HCT116 (cell line): ENCODE measurements at regions not wholly inside any gene's neighbourhood (a gene's known extent, or its start where the extent isn't known, plus 50 kb on each side); places are given as distances from the start of the nearest gene placed in this dataset.

ENCODE experiments used
- ATAC-seq: fragments of 200-7000 bp; cut with Tn5 transposase; 2 replicates; pipeline ENCODE4 v1.9.1; 2020; ENCODE audit warnings: mild to moderate bottlenecking, moderate library complexity
- BruUV-seq: library from RNA; stranded (reverse); fragments of 400-500 nt; replicated peaks from 2 replicates; lab custom pipeline; 2021; lab: Mats Ljungman, UMichigan
- CTCF ChIA-PET: fragments of 300-600 bp; sonication (Branson Sonifier 250); formaldehyde crosslinking; loops from one replicate; lab custom pipeline; 2021; ENCODE audit warnings: antibody characterized with exemption; lab: Charles Lee
- POLR2A ChIA-PET: fragments of 300-600, 350-600 bp; sonication (Branson Sonifier 250); formaldehyde crosslinking; loops from one replicate; lab custom pipeline; 2021; ENCODE audit warnings: antibody characterized with exemption; lab: Charles Lee
- RAD21 ChIA-PET, 2 experiments: fragments of 300-600 bp; sonication (Branson Sonifier 250); formaldehyde crosslinking; loops; one replicate each; lab custom pipeline; 2023; ENCODE audit warnings: low total read pairs in 2 of 2; ENCODE audit not compliant: uncharacterized antibody in 2 of 2, unreplicated experiment in 2 of 2, low non-redundant PET in 1 of 2; lab: Charles Lee
- DNase-seq: peaks from one replicate; pipeline ENCODE4 v3.0.0-alpha.2; 2010; ENCODE audit warnings: low read depth, low spot score
- H2AFZ ChIP-seq: fragments of 200-600 bp; shearing (Covaris generic), sonication (generic); 2 replicates; pipeline ENCODE4 v1.6.1; 2017; ENCODE audit warnings: low read depth, mixed run types, mixed read lengths, antibody characterized with exemption, low read length; ENCODE audit not compliant: poor library complexity, severe bottlenecking
- H3K27ac ChIP-seq: 2 replicates; pipeline ENCODE4 v1.5.1; 2012; ENCODE audit warnings: low read depth, low read length
- H3K27me3 ChIP-seq: fragments of 200-600 bp; sonication (generic); 2 replicates; pipeline ENCODE4 v1.6.1; 2016; ENCODE audit warnings: mixed run types, low read length, mixed read lengths; ENCODE audit not compliant: insufficient read depth
- H3K36me3 ChIP-seq, 2 experiments: fragments of 200-500 bp in 1 of 2; fragments of 200-600 bp in 1 of 2; sonication (Bioruptor generic) in 1 of 2; sonication (generic) in 1 of 2; 2 replicates each; pipeline versions ENCODE4 v1.5.1 to v1.6.1; 2014 to 2016; ENCODE audit warnings: low read length in 2 of 2, inconsistent platforms in 1 of 2, mixed read lengths in 1 of 2, mixed run types in 1 of 2; ENCODE audit not compliant: insufficient read depth in 2 of 2, control insufficient read depth in 1 of 2
- H3K4me1 ChIP-seq, 2 experiments: fragments of 200-600 bp in 1 of 2; sonication (generic) in 1 of 2; 2 replicates each; pipeline versions ENCODE4 v1.5.1 to v1.6.1; 2012 to 2017; ENCODE audit warnings: low read length in 2 of 2, inconsistent platforms in 1 of 2, mild to moderate bottlenecking in 1 of 2, mixed read lengths in 1 of 2, mixed run types in 1 of 2, moderate library complexity in 1 of 2; ENCODE audit not compliant: insufficient read depth in 2 of 2, control insufficient read depth in 1 of 2
- H3K4me2 ChIP-seq: fragments of 200-600 bp; sonication (generic); 2 replicates; pipeline ENCODE4 v1.6.1; 2017; ENCODE audit warnings: mixed run types, low read length, mixed read lengths
- H3K4me3 ChIP-seq, 2 experiments: fragments of 200-600 bp in 1 of 2; sonication (generic) in 1 of 2; replicated peaks in 1 of 2; 2 replicates each; pipeline ENCODE4 v1.5.1; 2011 to 2016; ENCODE audit warnings: low read length in 2 of 2, control low read depth in 1 of 2, low read depth in 1 of 2, mild to moderate bottlenecking in 1 of 2, mixed read lengths in 1 of 2, mixed run types in 1 of 2
- H3K79me2 ChIP-seq: fragments of 200-600 bp; sonication (generic); 2 replicates; pipeline ENCODE4 v1.6.1; 2017; ENCODE audit warnings: mild to moderate bottlenecking, mixed run types, low read length, moderate library complexity, mixed read lengths; ENCODE audit not compliant: insufficient read depth
- H3K9ac ChIP-seq: fragments of 200-600 bp; sonication (generic); 2 replicates; pipeline ENCODE4 v1.6.1; 2016; ENCODE audit warnings: low read length, mixed read lengths
- H3K9me2 ChIP-seq: fragments of 200-600 bp; sonication (generic), shearing (Covaris generic); 2 replicates; pipeline ENCODE4 v1.6.1; 2017; ENCODE audit warnings: mixed run types, mild to moderate bottlenecking, moderate library complexity; ENCODE audit not compliant: insufficient read depth
- H3K9me3 ChIP-seq, 2 experiments: fragments of 200-500 bp in 1 of 2; fragments of 200-600 bp in 1 of 2; sonication (Bioruptor generic) in 1 of 2; sonication (generic) in 1 of 2; 2 replicates each; pipeline ENCODE4 v1.6.1; 2014 to 2017; ENCODE audit warnings: low read length in 2 of 2, mixed read lengths in 2 of 2, inconsistent platforms in 1 of 2, low read depth in 1 of 2, mild to moderate bottlenecking in 1 of 2, mixed run types in 1 of 2, moderate library complexity in 1 of 2; ENCODE audit not compliant: control insufficient read depth in 1 of 2, insufficient read depth in 1 of 2
- H4K20me1 ChIP-seq: fragments of 200-600 bp; sonication (generic), shearing (Covaris generic); 2 replicates; pipeline ENCODE4 v1.6.1; 2017; ENCODE audit warnings: mixed run types, mild to moderate bottlenecking, moderate library complexity; ENCODE audit not compliant: insufficient read depth
- ATF3 ChIP-seq: IDR thresholded peaks from 2 replicates; pipeline ENCODE4 v1.6.1; 2012
- CEBPB ChIP-seq: IDR thresholded peaks from 2 replicates; pipeline ENCODE4 v1.6.1; 2012; ENCODE audit warnings: low read depth
- CTCF ChIP-seq, 3 experiments: fragments of 200-600 bp in 1 of 3; sonication (generic) in 1 of 3; IDR thresholded peaks in 2 of 3; conservative IDR thresholded peaks in 1 of 3; 2 replicates each; pipeline ENCODE4 v1.5.1; 2012 to 2017; ENCODE audit warnings: low read depth in 2 of 3, low read length in 2 of 3, antibody characterized with exemption in 1 of 3, borderline replicate concordance in 1 of 3, control low read depth in 1 of 3, mild to moderate bottlenecking in 1 of 3, mixed read lengths in 1 of 3, mixed run types in 1 of 3, moderate library complexity in 1 of 3; ENCODE audit not compliant: insufficient read depth in 1 of 3
- EGR1 ChIP-seq: IDR thresholded peaks from 2 replicates; pipeline ENCODE4 v1.6.1; 2012; ENCODE audit warnings: low read depth
- ELF1 ChIP-seq: IDR thresholded peaks from 2 replicates; pipeline ENCODE4 v1.6.1; 2012; ENCODE audit warnings: low read depth, borderline replicate concordance
- FOSL1 ChIP-seq: IDR thresholded peaks from 2 replicates; pipeline ENCODE4 v1.6.1; 2012; ENCODE audit warnings: low read depth
- POLR2A ChIP-seq: IDR thresholded peaks from 2 replicates; pipeline ENCODE4 v1.7.0; 2011; ENCODE audit warnings: borderline replicate concordance; ENCODE audit not compliant: insufficient read depth, insufficient read length; ENCODE audit errors: extremely low read depth
- POLR2AphosphoS5 ChIP-seq: IDR thresholded peaks from 2 replicates; pipeline ENCODE4 v1.6.1; 2011; ENCODE audit warnings: mild to moderate bottlenecking, low read depth, low read length, moderate library complexity
- SIN3A ChIP-seq: IDR thresholded peaks from 2 replicates; pipeline ENCODE4 v1.6.1; 2012; ENCODE audit warnings: low read depth
- SP1 ChIP-seq: IDR thresholded peaks from 2 replicates; pipeline ENCODE4 v1.6.1; 2012; ENCODE audit warnings: low read depth
- SRF ChIP-seq: IDR thresholded peaks from 2 replicates; pipeline ENCODE4 v1.6.1; 2012; ENCODE audit warnings: low read depth
- TCF7L2 ChIP-seq: IDR thresholded peaks from 2 replicates; pipeline ENCODE4 v1.7.0; 2011; ENCODE audit warnings: borderline replicate concordance, inconsistent platforms; ENCODE audit not compliant: insufficient read depth, insufficient read length; ENCODE audit errors: extremely low read depth
- YY1 ChIP-seq: IDR thresholded peaks from 2 replicates; pipeline ENCODE4 v1.6.1; 2011; ENCODE audit warnings: low read length, low read depth, moderate library complexity, mild to moderate bottlenecking; ENCODE audit not compliant: insufficient replicate concordance; ENCODE audit errors: extremely low read depth
- ZFX ChIP-seq: fragments of 450-650 bp; IDR thresholded peaks from 2 replicates; pipeline ENCODE4 v1.6.1; 2017
- ZNF274 ChIP-seq: fragments of 200-500 bp; sonication (Bioruptor generic); IDR thresholded peaks from 2 replicates; pipeline ENCODE4 v1.6.1; 2014; ENCODE audit warnings: mild to moderate bottlenecking, low read depth, low read length, inconsistent platforms
- intact Hi-C: fragments of 100-400 bp; cut with micrococcal nuclease; formaldehyde crosslinking; loops from 2 replicates; pipeline ENCODE4 v1.10.0; 2022
- TF ChIP-seq, protein P1 (sequence below): IDR thresholded peaks from 2 replicates; pipeline ENCODE4 v1.6.1; 2011; ENCODE audit warnings: mild to moderate bottlenecking, low read length, moderate library complexity; ENCODE audit not compliant: insufficient replicate concordance; ENCODE audit errors: extremely low read depth
- TF ChIP-seq, protein P2 (sequence below): IDR thresholded peaks from 2 replicates; pipeline ENCODE4 v1.6.1; 2012; ENCODE audit warnings: low read depth

- H3K27me3 ChIP-seq: 0 out of 2 replicates have a peak, but pooled peaks cover 14% of the 10 kb centered on the region
- H3K36me3 ChIP-seq: no peaks in the 10 kb centered on the region
- H2AFZ ChIP-seq: no peak overlapping the region
- no peak overlapping the region for H3K27ac ChIP-seq
- ATAC-seq (no peak), DNase-seq (no peak)
- no peak overlapping the region for H3K4me2 ChIP-seq
- H3K4me1 ChIP-seq: no peaks in the 10 kb centered on the region
- intact Hi-C loops: no loop called here
- TF ChIP-seq ELF1 (no peak), CEBPB (no peak), ATF3 (no peak), EGR1 (no peak), YY1 (no peak), SIN3A (no peak), SP1 (no peak), TCF7L2 (no peak), POLR2AphosphoS5 (no peak), ZFX (no peak), POLR2A (no peak), CTCF (IDR thresholded peaks at IDR 0.05 in 2 of 3, conservative IDR thresholded peaks at IDR 0.05 in 1 of 3; ENCODE audit: borderline replicate concordance in 1 of 3, insufficient read depth in 1 of 3, low read depth in 2 of 3, low read length in 2 of 3) (no peak), ZNF274 (no peak), SRF (no peak), FOSL1 (no peak)
- TF ChIP-seq, protein P1, sequence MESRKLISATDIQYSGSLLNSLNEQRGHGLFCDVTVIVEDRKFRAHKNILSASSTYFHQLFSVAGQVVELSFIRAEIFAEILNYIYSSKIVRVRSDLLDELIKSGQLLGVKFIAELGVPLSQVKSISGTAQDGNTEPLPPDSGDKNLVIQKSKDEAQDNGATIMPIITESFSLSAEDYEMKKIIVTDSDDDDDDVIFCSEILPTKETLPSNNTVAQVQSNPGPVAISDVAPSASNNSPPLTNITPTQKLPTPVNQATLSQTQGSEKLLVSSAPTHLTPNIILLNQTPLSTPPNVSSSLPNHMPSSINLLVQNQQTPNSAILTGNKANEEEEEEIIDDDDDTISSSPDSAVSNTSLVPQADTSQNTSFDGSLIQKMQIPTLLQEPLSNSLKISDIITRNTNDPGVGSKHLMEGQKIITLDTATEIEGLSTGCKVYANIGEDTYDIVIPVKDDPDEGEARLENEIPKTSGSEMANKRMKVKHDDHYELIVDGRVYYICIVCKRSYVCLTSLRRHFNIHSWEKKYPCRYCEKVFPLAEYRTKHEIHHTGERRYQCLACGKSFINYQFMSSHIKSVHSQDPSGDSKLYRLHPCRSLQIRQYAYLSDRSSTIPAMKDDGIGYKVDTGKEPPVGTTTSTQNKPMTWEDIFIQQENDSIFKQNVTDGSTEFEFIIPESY: no peak
- TF ChIP-seq, protein P2, sequence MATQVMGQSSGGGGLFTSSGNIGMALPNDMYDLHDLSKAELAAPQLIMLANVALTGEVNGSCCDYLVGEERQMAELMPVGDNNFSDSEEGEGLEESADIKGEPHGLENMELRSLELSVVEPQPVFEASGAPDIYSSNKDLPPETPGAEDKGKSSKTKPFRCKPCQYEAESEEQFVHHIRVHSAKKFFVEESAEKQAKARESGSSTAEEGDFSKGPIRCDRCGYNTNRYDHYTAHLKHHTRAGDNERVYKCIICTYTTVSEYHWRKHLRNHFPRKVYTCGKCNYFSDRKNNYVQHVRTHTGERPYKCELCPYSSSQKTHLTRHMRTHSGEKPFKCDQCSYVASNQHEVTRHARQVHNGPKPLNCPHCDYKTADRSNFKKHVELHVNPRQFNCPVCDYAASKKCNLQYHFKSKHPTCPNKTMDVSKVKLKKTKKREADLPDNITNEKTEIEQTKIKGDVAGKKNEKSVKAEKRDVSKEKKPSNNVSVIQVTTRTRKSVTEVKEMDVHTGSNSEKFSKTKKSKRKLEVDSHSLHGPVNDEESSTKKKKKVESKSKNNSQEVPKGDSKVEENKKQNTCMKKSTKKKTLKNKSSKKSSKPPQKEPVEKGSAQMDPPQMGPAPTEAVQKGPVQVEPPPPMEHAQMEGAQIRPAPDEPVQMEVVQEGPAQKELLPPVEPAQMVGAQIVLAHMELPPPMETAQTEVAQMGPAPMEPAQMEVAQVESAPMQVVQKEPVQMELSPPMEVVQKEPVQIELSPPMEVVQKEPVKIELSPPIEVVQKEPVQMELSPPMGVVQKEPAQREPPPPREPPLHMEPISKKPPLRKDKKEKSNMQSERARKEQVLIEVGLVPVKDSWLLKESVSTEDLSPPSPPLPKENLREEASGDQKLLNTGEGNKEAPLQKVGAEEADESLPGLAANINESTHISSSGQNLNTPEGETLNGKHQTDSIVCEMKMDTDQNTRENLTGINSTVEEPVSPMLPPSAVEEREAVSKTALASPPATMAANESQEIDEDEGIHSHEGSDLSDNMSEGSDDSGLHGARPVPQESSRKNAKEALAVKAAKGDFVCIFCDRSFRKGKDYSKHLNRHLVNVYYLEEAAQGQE: no peak
- BruUV-seq: no TSS peak
- no peaks in the 10 kb centered on the region for H3K9me3 ChIP-seq
- ChIA-PET CTCF (no interaction called here), POLR2A (no interaction called here), RAD21 (no interaction called here)
- no peaks in the 10 kb centered on the region for H4K20me1 ChIP-seq
- no peak overlapping the region for H3K9ac ChIP-seq
- H3K4me3 ChIP-seq: no peak overlapping the region
- no peaks in the 10 kb centered on the region for H3K9me2 ChIP-seq
- H3K79me2 ChIP-seq: no peaks in the 10 kb centered on the region
These were observed 126.6 kb downstream of the EN1 start for GRCh38 chr2:118720866-118721265.
